ENCODE measurements at regions not wholly inside any gene's neighbourhood (a gene's known extent, or its start where the extent isn't known, plus 50 kb on each side); places are given as distances from the start of the nearest gene placed in this dataset.

DNA sequence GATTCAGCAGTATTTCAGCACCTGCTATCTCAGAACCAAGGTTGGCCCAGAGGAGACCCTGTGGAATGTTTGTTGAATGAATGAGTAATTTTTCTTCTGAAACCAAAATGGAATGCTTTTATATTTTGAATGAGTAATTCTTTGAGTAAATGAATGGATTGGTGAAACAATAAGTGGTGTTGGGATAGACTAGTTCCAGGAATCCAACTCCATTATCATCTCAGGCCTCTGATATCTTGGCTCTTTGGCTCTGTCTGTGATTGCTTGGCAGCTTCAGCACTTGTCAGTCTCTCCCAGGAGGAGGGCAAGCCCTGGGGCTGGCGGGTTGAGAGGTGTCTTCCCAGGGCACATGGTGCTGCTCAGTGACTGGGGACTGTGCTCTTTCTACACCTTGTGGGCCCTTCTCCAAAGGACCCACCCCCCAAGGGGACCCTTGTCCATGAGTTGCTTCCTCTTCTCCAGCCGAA is 284.4 kb upstream of the FOXF1 start:
- TF ChIP-seq, protein P1, sequence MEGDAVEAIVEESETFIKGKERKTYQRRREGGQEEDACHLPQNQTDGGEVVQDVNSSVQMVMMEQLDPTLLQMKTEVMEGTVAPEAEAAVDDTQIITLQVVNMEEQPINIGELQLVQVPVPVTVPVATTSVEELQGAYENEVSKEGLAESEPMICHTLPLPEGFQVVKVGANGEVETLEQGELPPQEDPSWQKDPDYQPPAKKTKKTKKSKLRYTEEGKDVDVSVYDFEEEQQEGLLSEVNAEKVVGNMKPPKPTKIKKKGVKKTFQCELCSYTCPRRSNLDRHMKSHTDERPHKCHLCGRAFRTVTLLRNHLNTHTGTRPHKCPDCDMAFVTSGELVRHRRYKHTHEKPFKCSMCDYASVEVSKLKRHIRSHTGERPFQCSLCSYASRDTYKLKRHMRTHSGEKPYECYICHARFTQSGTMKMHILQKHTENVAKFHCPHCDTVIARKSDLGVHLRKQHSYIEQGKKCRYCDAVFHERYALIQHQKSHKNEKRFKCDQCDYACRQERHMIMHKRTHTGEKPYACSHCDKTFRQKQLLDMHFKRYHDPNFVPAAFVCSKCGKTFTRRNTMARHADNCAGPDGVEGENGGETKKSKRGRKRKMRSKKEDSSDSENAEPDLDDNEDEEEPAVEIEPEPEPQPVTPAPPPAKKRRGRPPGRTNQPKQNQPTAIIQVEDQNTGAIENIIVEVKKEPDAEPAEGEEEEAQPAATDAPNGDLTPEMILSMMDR (IDR thresholded peaks at IDR 0.05; ENCODE audit: insufficient read depth, low read length) = no peak
- TF ChIP-seq, protein P2, sequence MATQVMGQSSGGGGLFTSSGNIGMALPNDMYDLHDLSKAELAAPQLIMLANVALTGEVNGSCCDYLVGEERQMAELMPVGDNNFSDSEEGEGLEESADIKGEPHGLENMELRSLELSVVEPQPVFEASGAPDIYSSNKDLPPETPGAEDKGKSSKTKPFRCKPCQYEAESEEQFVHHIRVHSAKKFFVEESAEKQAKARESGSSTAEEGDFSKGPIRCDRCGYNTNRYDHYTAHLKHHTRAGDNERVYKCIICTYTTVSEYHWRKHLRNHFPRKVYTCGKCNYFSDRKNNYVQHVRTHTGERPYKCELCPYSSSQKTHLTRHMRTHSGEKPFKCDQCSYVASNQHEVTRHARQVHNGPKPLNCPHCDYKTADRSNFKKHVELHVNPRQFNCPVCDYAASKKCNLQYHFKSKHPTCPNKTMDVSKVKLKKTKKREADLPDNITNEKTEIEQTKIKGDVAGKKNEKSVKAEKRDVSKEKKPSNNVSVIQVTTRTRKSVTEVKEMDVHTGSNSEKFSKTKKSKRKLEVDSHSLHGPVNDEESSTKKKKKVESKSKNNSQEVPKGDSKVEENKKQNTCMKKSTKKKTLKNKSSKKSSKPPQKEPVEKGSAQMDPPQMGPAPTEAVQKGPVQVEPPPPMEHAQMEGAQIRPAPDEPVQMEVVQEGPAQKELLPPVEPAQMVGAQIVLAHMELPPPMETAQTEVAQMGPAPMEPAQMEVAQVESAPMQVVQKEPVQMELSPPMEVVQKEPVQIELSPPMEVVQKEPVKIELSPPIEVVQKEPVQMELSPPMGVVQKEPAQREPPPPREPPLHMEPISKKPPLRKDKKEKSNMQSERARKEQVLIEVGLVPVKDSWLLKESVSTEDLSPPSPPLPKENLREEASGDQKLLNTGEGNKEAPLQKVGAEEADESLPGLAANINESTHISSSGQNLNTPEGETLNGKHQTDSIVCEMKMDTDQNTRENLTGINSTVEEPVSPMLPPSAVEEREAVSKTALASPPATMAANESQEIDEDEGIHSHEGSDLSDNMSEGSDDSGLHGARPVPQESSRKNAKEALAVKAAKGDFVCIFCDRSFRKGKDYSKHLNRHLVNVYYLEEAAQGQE (IDR thresholded peaks at IDR 0.05; ENCODE audit: insufficient replicate concordance, low read depth) = no peak
- TF ChIP-seq GABPA (IDR thresholded peaks at IDR 0.05; ENCODE audit: low read depth) = no peak
- TF ChIP-seq POLR2AphosphoS5 (IDR thresholded peaks at IDR 0.05; ENCODE audit: low read depth) = no peak

Data from HL-60 (cell line).